GM23338 (cell line): ENCODE measurements at regions not wholly inside any gene's neighbourhood (a gene's known extent, or its start where the extent isn't known, plus 50 kb on each side); places are given as distances from the start of the nearest gene placed in this dataset.

Experiments
- ATAC-seq: fragments of 200-7000 bp; cut with Tn5 transposase; 3 replicates; pipeline ENCODE4 v1.9.1; 2020
- DNase-seq: peaks from one replicate; pipeline ENCODE4 v3.0.0-alpha.2; 2015; ENCODE audit warnings: low spot score
- H2AFZ ChIP-seq: fragments of 200-600 bp; sonication (generic); 2 replicates; pipeline ENCODE4 v1.8.0; 2016; ENCODE audit warnings: antibody characterized with exemption, mild to moderate bottlenecking, moderate library complexity
- H3F3A ChIP-seq: fragments of 200-600 bp; sonication (generic); replicated peaks from 2 replicates; pipeline ENCODE4 v1.8.0; 2017; ENCODE audit warnings: antibody characterized with exemption, mixed run types, low read depth
- H3K27ac ChIP-seq: fragments of 200-600 bp; sonication (generic); 2 replicates; pipeline ENCODE4 v1.6.1; 2016; ENCODE audit warnings: low read depth
- H3K27me3 ChIP-seq: fragments of 200-600 bp; sonication (generic); 2 replicates; pipeline ENCODE4 v1.8.0; 2016; ENCODE audit warnings: mild to moderate bottlenecking, mixed run types, moderate library complexity; ENCODE audit not compliant: insufficient read depth
- H3K36me3 ChIP-seq: fragments of 200-600 bp; sonication (generic); 2 replicates; pipeline ENCODE4 v1.8.0; 2016; ENCODE audit warnings: mild to moderate bottlenecking; ENCODE audit not compliant: insufficient read depth
- H3K4me1 ChIP-seq: fragments of 200-600 bp; sonication (generic); 2 replicates; pipeline ENCODE4 v1.8.0; 2016; ENCODE audit warnings: mild to moderate bottlenecking, moderate library complexity; ENCODE audit not compliant: insufficient read depth
- H3K4me2 ChIP-seq: fragments of 200-600 bp; sonication (generic); 2 replicates; pipeline ENCODE4 v1.7.1; 2017; ENCODE audit warnings: mixed run types
- H3K4me3 ChIP-seq: fragments of 200-600 bp; sonication (generic); 2 replicates; pipeline ENCODE4 v1.6.1; 2016; ENCODE audit warnings: mixed run types
- H3K79me2 ChIP-seq: fragments of 200-600 bp; sonication (generic); replicated peaks from 2 replicates; pipeline ENCODE4 v1.8.0; 2017; ENCODE audit warnings: mild to moderate bottlenecking; ENCODE audit not compliant: insufficient read depth
- H3K9me2 ChIP-seq: fragments of 200-600 bp; sonication (generic); 2 replicates; pipeline ENCODE4 v1.8.0; 2017; ENCODE audit not compliant: insufficient read depth
- H4K20me1 ChIP-seq: fragments of 200-600 bp; sonication (generic); replicated peaks from 2 replicates; pipeline ENCODE4 v1.8.0; 2017; ENCODE audit warnings: mild to moderate bottlenecking; ENCODE audit not compliant: insufficient read depth
- H3K27ac Mint-ChIP-seq: 2 replicates; pipeline ENCODE4 v1.8.0; 2020; ENCODE audit warnings: inconsistent platforms, mild to moderate bottlenecking, moderate library complexity, mixed read lengths
- H3K27me3 Mint-ChIP-seq: 3 replicates; pipeline ENCODE4 v1.8.0; 2022; ENCODE audit warnings: low read depth, mild to moderate bottlenecking, moderate library complexity, mixed read lengths, inconsistent platforms; ENCODE audit not compliant: insufficient read depth, poor library complexity
- H3K36me3 Mint-ChIP-seq: 3 replicates; pipeline ENCODE4 v1.8.0; 2021; ENCODE audit warnings: low read depth, mild to moderate bottlenecking, inconsistent platforms, moderate library complexity, mixed read lengths
- H3K4me1 Mint-ChIP-seq: 3 replicates; pipeline ENCODE4 v1.8.0; 2020; ENCODE audit warnings: mild to moderate bottlenecking, inconsistent platforms, mixed read lengths
- H3K4me3 Mint-ChIP-seq: 3 replicates; pipeline ENCODE4 v1.8.0; 2021; ENCODE audit warnings: moderate library complexity, mild to moderate bottlenecking, inconsistent platforms, mixed read lengths
- H3K9me3 Mint-ChIP-seq: 3 replicates; pipeline ENCODE4 v1.8.0; 2020; ENCODE audit warnings: moderate library complexity, mild to moderate bottlenecking, inconsistent platforms, mixed read lengths
- CREB1 ChIP-seq: fragments of 250-450 bp; sonication (Bioruptor Pico); IDR thresholded peaks from 2 replicates; pipeline ENCODE4 v1.5.0; 2020; ENCODE audit warnings: low read depth, mild to moderate bottlenecking, moderate library complexity
- ETS1 ChIP-seq: IDR thresholded peaks from 2 replicates; pipeline ENCODE4 v1.6.1; 2016; ENCODE audit warnings: antibody characterized with exemption
- EZH2 ChIP-seq: fragments of 200-600 bp; sonication (generic); IDR thresholded peaks from one replicate; pipeline ENCODE4 v1.8.0; 2017; ENCODE audit warnings: antibody characterized with exemption, mild to moderate bottlenecking, low read depth; ENCODE audit not compliant: unreplicated experiment
- EZH2phosphoT487 ChIP-seq: fragments of 200-600 bp; sonication (generic); IDR thresholded peaks from one replicate; pipeline ENCODE4 v1.8.1; 2018; ENCODE audit warnings: antibody characterized with exemption; ENCODE audit not compliant: unreplicated experiment
- JUNB ChIP-seq: IDR thresholded peaks from one replicate; pipeline ENCODE4 v1.6.1; 2016; ENCODE audit warnings: antibody characterized with exemption; ENCODE audit not compliant: unreplicated experiment
- NANOG ChIP-seq: IDR thresholded peaks from 2 replicates; pipeline ENCODE4 v1.6.1; 2016; ENCODE audit warnings: antibody characterized with exemption, borderline replicate concordance
- POLR2AphosphoS5 ChIP-seq: IDR thresholded peaks from 2 replicates; pipeline ENCODE4 v1.6.1; 2016; ENCODE audit warnings: antibody characterized with exemption, low read depth
- REST ChIP-seq: IDR thresholded peaks from one replicate; pipeline ENCODE4 v1.6.1; 2018; ENCODE audit warnings: antibody characterized with exemption; ENCODE audit not compliant: unreplicated experiment
- STAT1 ChIP-seq: IDR thresholded peaks from one replicate; pipeline ENCODE4 v1.6.1; 2016; ENCODE audit warnings: antibody characterized with exemption; ENCODE audit not compliant: unreplicated experiment
- ZNF114 ChIP-seq: fragments of 250-450 bp; sonication (Bioruptor Pico); IDR thresholded peaks from 2 replicates; pipeline ENCODE4 v1.5.0; 2020; ENCODE audit warnings: mild to moderate bottlenecking, moderate library complexity
- ZNF331 ChIP-seq: fragments of 250-450 bp; sonication (Bioruptor Pico); IDR thresholded peaks from 2 replicates; pipeline ENCODE4 v1.5.0; 2020; ENCODE audit warnings: low read depth, mild to moderate bottlenecking, moderate library complexity
- ZNF462 ChIP-seq: fragments of 250-450 bp; sonication (Bioruptor Pico); IDR thresholded peaks from 2 replicates; pipeline ENCODE4 v1.5.0; 2020; ENCODE audit warnings: mild to moderate bottlenecking, moderate library complexity
- TF ChIP-seq, protein P1 (sequence below), 2 experiments: fragments of 200-600 bp in 1 of 2; sonication (generic) in 1 of 2; conservative IDR thresholded peaks; 2 replicates each; pipeline versions ENCODE4 v1.5.1 to v1.6.1; 2016 to 2017; ENCODE audit warnings: antibody characterized with exemption in 2 of 2, low read depth in 2 of 2, mild to moderate bottlenecking in 2 of 2, moderate library complexity in 1 of 2

GRCh38 chr11:31921081-31921480 lies 110.0 kb upstream of the PAX6 start:
- no peak overlapping the region for H3K4me3 Mint-ChIP-seq
- H3K36me3 Mint-ChIP-seq, result no peaks in the 10 kb centered on the region
- no peak for DNase-seq
- H4K20me1 ChIP-seq, result no peaks in the 10 kb centered on the region
- H3K4me2 ChIP-seq, result no peak overlapping the region
- no peak overlapping the region for H3K4me3 ChIP-seq
- no peaks in the 10 kb centered on the region for H3K79me2 ChIP-seq
- H3K27ac ChIP-seq, result no peak overlapping the region
- no peak for ATAC-seq
- H3K27me3 Mint-ChIP-seq, result peaks cover 4% of the 10 kb centered on the region
- no peaks in the 10 kb centered on the region for H3K4me1 Mint-ChIP-seq
- H3K27ac Mint-ChIP-seq, result no peak overlapping the region
- TF ChIP-seq EZH2 (no peak), CREB1 (CRISPR knock-in tag) (no peak), EZH2phosphoT487 (no peak), POLR2AphosphoS5 (no peak), STAT1 (no peak), ETS1 (no peak), ZNF462 (CRISPR knock-in tag) (no peak), NANOG (no peak), REST (no peak), JUNB (no peak), ZNF114 (CRISPR knock-in tag) (no peak), ZNF331 (CRISPR knock-in tag) (no peak)
- TF ChIP-seq, protein P1, sequence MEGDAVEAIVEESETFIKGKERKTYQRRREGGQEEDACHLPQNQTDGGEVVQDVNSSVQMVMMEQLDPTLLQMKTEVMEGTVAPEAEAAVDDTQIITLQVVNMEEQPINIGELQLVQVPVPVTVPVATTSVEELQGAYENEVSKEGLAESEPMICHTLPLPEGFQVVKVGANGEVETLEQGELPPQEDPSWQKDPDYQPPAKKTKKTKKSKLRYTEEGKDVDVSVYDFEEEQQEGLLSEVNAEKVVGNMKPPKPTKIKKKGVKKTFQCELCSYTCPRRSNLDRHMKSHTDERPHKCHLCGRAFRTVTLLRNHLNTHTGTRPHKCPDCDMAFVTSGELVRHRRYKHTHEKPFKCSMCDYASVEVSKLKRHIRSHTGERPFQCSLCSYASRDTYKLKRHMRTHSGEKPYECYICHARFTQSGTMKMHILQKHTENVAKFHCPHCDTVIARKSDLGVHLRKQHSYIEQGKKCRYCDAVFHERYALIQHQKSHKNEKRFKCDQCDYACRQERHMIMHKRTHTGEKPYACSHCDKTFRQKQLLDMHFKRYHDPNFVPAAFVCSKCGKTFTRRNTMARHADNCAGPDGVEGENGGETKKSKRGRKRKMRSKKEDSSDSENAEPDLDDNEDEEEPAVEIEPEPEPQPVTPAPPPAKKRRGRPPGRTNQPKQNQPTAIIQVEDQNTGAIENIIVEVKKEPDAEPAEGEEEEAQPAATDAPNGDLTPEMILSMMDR (conservative IDR thresholded peaks at IDR 0.05; ENCODE audit: low read depth in 2 of 2), result no peak
- H3K27me3 ChIP-seq, result no peaks in the 10 kb centered on the region
- no peaks in the 10 kb centered on the region for H3K36me3 ChIP-seq
- H3K9me2 ChIP-seq, result 0 out of 2 replicates have a peak, but pooled peaks cover 2% of the 10 kb centered on the region
- no peak overlapping the region for H2AFZ ChIP-seq
- no peaks in the 10 kb centered on the region for H3K4me1 ChIP-seq
- H3F3A ChIP-seq, result no peaks in the 10 kb centered on the region
- no peaks in the 10 kb centered on the region; the same call in 2 of the 3 replicates for H3K9me3 Mint-ChIP-seq
